Fibroblast of lung (primary cell): ENCODE measurements at regions not wholly inside any gene's neighbourhood (a gene's known extent, or its start where the extent isn't known, plus 50 kb on each side); places are given as distances from the start of the nearest gene placed in this dataset.

Source experiments
- DNase-seq, 2 donors: peaks; one replicate each; pipeline versions ENCODE4 v3.0.0 to v3.0.0-alpha.2; 2010; ENCODE audit warnings: low read depth in 2 of 2
- H2AFZ ChIP-seq: 2 replicates; pipeline ENCODE4 v1.5.1; 2012; ENCODE audit warnings: low read length, control low read depth, inconsistent platforms
- H3K27ac ChIP-seq: 2 replicates; pipeline ENCODE4 v1.5.1; 2011; ENCODE audit warnings: low read length, control low read depth; ENCODE audit not compliant: insufficient read depth
- H3K27me3 ChIP-seq: 2 replicates; pipeline ENCODE4 v1.5.1; 2011; ENCODE audit warnings: mild to moderate bottlenecking, low read length; ENCODE audit not compliant: control insufficient read depth, insufficient read depth
- H3K36me3 ChIP-seq: 2 replicates; pipeline ENCODE4 v1.5.1; 2011; ENCODE audit warnings: low read length; ENCODE audit not compliant: control insufficient read depth, insufficient read depth
- H3K4me1 ChIP-seq: 2 replicates; pipeline ENCODE4 v1.5.1; 2011; ENCODE audit warnings: low read length; ENCODE audit not compliant: control insufficient read depth, insufficient read depth; ENCODE audit errors: extremely low read depth
- H3K4me2 ChIP-seq: 2 replicates; pipeline ENCODE4 v1.5.1; 2011; ENCODE audit warnings: low read length, control low read depth; ENCODE audit not compliant: insufficient read depth; ENCODE audit errors: extremely low read depth
- H3K4me3 ChIP-seq, 4 experiments: fragments of 200-600 bp in 1 of 4; sonication (generic) in 1 of 4; replicated peaks in 1 of 4; 2 replicates each; pipeline ENCODE4 v1.5.1; 2011 to 2016; ENCODE audit warnings: low read length in 4 of 4, low read depth in 3 of 4, mild to moderate bottlenecking in 3 of 4, control low read depth in 2 of 4, inconsistent platforms in 1 of 4, mixed read lengths in 1 of 4; ENCODE audit not compliant: insufficient read depth in 1 of 4; ENCODE audit errors: control extremely low read depth in 1 of 4
- H3K79me2 ChIP-seq: 2 replicates; pipeline ENCODE4 v1.5.1; 2012; ENCODE audit warnings: mild to moderate bottlenecking, low read length, inconsistent platforms; ENCODE audit not compliant: control insufficient read depth, insufficient read depth
- H3K9ac ChIP-seq: 2 replicates; pipeline ENCODE4 v1.5.1; 2011; ENCODE audit warnings: mild to moderate bottlenecking, low read length, control low read depth; ENCODE audit not compliant: insufficient read depth
- H3K9me3 ChIP-seq: 2 replicates; pipeline ENCODE4 v1.5.1; 2012; ENCODE audit warnings: low read depth, low read length; ENCODE audit not compliant: control insufficient read depth, insufficient read depth
- H4K20me1 ChIP-seq: 2 replicates; pipeline ENCODE4 v1.5.1; 2011; ENCODE audit warnings: low read length; ENCODE audit not compliant: control insufficient read depth, insufficient read depth; ENCODE audit errors: extremely low read depth
- CTCF ChIP-seq, 2 donors: IDR thresholded peaks in 1 of 2; conservative IDR thresholded peaks in 1 of 2; 1 replicate in 1 of 2; 2 replicates in 1 of 2; pipeline ENCODE4 v1.5.1; 2011 to 2012; ENCODE audit warnings: low read length in 2 of 2, control low read depth in 1 of 2, inconsistent platforms in 1 of 2, low read depth in 1 of 2, mild to moderate bottlenecking in 1 of 2
- EZH2 ChIP-seq: IDR thresholded peaks from 2 replicates; pipeline ENCODE4 v1.5.1; 2012; ENCODE audit warnings: low read length, control low read depth, mild to moderate bottlenecking; ENCODE audit errors: missing control alignments

GRCh38 chr16:60491273-60491672, 1545.0 kb downstream of the CDH8 start:
- Histone ChIP-seq H4K20me1 (no peaks in the 10 kb centered on the region), H2AFZ (no peak overlapping the region), H3K4me3 (no peak overlapping the region), H3K79me2 (no peaks in the 10 kb centered on the region), H3K27ac (no peak overlapping the region), H3K9me3 (no peaks in the 10 kb centered on the region), H3K27me3 (no peaks in the 10 kb centered on the region), H3K4me1 (no peaks in the 10 kb centered on the region), H3K36me3 (no peaks in the 10 kb centered on the region), H3K9ac (no peak overlapping the region), H3K4me2 (no peak overlapping the region)
- TF ChIP-seq EZH2 (no peak), CTCF (conservative IDR thresholded peaks at IDR 0.05 in 1 of 2, IDR thresholded peaks at IDR 0.05 in 1 of 2; ENCODE audit: low read depth in 1 of 2, low read length in 2 of 2) (no peak)
- DNase-seq = no peak

- Histone ChIP-seq H3K9me3 (no peaks in the 10 kb centered on the region), H3K79me2 (no peaks in the 10 kb centered on the region), H3K27me3 (no peaks in the 10 kb centered on the region), H3K9ac (no peak overlapping the region), H3K36me3 (no peaks in the 10 kb centered on the region), H3K27ac (no peak overlapping the region), H3K4me3 (no peak overlapping the region), H2AFZ (no peak overlapping the region), H4K20me1 (no peaks in the 10 kb centered on the region), H3K4me1 (no peaks in the 10 kb centered on the region), H3K4me2 (no peak overlapping the region)
- DNase-seq = no peak
- no peak for TF ChIP-seq EZH2
- no peak for TF ChIP-seq CTCF (conservative IDR thresholded peaks at IDR 0.05 in 1 of 2, IDR thresholded peaks at IDR 0.05 in 1 of 2; ENCODE audit: low read depth in 1 of 2, low read length in 2 of 2)
Observed at GRCh38 chr16:60485872-60486489, 1550.3 kb downstream of the CDH8 start.

GRCh38 chr16:60484901-60485300, 1551.3 kb downstream of the CDH8 start:
- H3K79me2 ChIP-seq = no peaks in the 10 kb centered on the region
- no peak overlapping the region for H2AFZ ChIP-seq
- no peak for DNase-seq
- no peaks in the 10 kb centered on the region for H4K20me1 ChIP-seq
- H3K27ac ChIP-seq = no peak overlapping the region
- no peak overlapping the region for H3K9ac ChIP-seq
- no peaks in the 10 kb centered on the region for H3K27me3 ChIP-seq
- no peak for TF ChIP-seq CTCF (conservative IDR thresholded peaks at IDR 0.05 in 1 of 2, IDR thresholded peaks at IDR 0.05 in 1 of 2; ENCODE audit: low read depth in 1 of 2, low read length in 2 of 2)
- TF ChIP-seq EZH2 = no peak
- H3K4me2 ChIP-seq = no peak overlapping the region
- no peaks in the 10 kb centered on the region for H3K4me1 ChIP-seq
- no peaks in the 10 kb centered on the region for H3K36me3 ChIP-seq
- H3K9me3 ChIP-seq = no peaks in the 10 kb centered on the region
- no peak overlapping the region for H3K4me3 ChIP-seq
